Activated naive CD8-positive, alpha-beta T cell treated with anti-CD3 and anti-CD28 coated beads, Interleukin-2, amount 50 U/mL, for 24 hours (primary cell): ENCODE measurements at regions not wholly inside any gene's neighbourhood (a gene's known extent, or its start where the extent isn't known, plus 50 kb on each side); places are given as distances from the start of the nearest gene placed in this dataset.
"Not testable (repeated sequence)": the region's sequence is repeated elsewhere in the genome, so short reads cannot be mapped to it uniquely, and the experiment has no call there.

Experiments
- ATAC-seq: fragments of 150-1000 bp; cut with Tn5 transposase; one replicate; pipeline ENCODE4 v1.10.0; 2021
- DNase-seq: peaks from one replicate; pipeline ENCODE4 v3.0.0; 2021
- H3K27ac Mint-ChIP-seq: one replicate; pipeline ENCODE4 v1.8.0; 2021; ENCODE audit warnings: mild to moderate bottlenecking, mixed read lengths
- H3K27me3 Mint-ChIP-seq: one replicate; pipeline ENCODE4 v1.8.0; 2021; ENCODE audit warnings: mixed read lengths
- H3K36me3 Mint-ChIP-seq: one replicate; pipeline ENCODE4 v1.8.0; 2021; ENCODE audit warnings: low read depth, mixed read lengths
- H3K4me1 Mint-ChIP-seq: one replicate; pipeline ENCODE4 v1.8.0; 2021; ENCODE audit warnings: mixed read lengths
- H3K4me3 Mint-ChIP-seq: one replicate; pipeline ENCODE4 v1.8.0; 2021; ENCODE audit warnings: mild to moderate bottlenecking, moderate library complexity, mixed read lengths
- H3K9me3 Mint-ChIP-seq: one replicate; pipeline ENCODE4 v1.8.0; 2021; ENCODE audit warnings: mixed read lengths

GRCh38 chr14:58904776-58905175 lies 267.0 kb downstream of the DACT1 start:
- Mint-ChIP-seq H3K27ac (no peak overlapping the region), H3K9me3 (no peaks in the 10 kb centered on the region), H3K36me3 (no peaks in the 10 kb centered on the region), H3K27me3 (peaks cover 8% of the 10 kb centered on the region), H3K4me1 (no peaks in the 10 kb centered on the region), H3K4me3 (no peak overlapping the region)
- ATAC-seq (no peak), DNase-seq (no peak)

GRCh38 chr14:58907803-58908202 lies 270.0 kb downstream of the DACT1 start:
- no peak overlapping the region for H3K4me3 Mint-ChIP-seq
- no peaks in the 10 kb centered on the region for H3K4me1 Mint-ChIP-seq
- no peak overlapping the region for H3K27ac Mint-ChIP-seq
- H3K27me3 Mint-ChIP-seq: peaks cover 3% of the 10 kb centered on the region
- ATAC-seq (no peak), DNase-seq (no peak)
- H3K36me3 Mint-ChIP-seq: no peaks in the 10 kb centered on the region
- H3K9me3 Mint-ChIP-seq: no peaks in the 10 kb centered on the region

- no peak for DNase-seq
- H3K4me1 Mint-ChIP-seq: no peaks in the 10 kb centered on the region
- no peaks in the 10 kb centered on the region for H3K36me3 Mint-ChIP-seq
- no peak overlapping the region for H3K27ac Mint-ChIP-seq
- no peak for ATAC-seq
- H3K27me3 Mint-ChIP-seq: no peaks in the 10 kb centered on the region
- H3K9me3 Mint-ChIP-seq: no peaks in the 10 kb centered on the region
- H3K4me3 Mint-ChIP-seq: no peak overlapping the region
Measured at GRCh38 chr14:58912287-58912686, 274.5 kb downstream of the DACT1 start.

GRCh38 chr14:58912799-58913432 lies 275.2 kb downstream of the DACT1 start:
- Mint-ChIP-seq H3K36me3 (no peaks in the 10 kb centered on the region), H3K27me3 (no peaks in the 10 kb centered on the region), H3K9me3 (no peaks in the 10 kb centered on the region), H3K4me1 (no peaks in the 10 kb centered on the region), H3K4me3 (no peak overlapping the region), H3K27ac (no peak overlapping the region)
- ATAC-seq (no peak), DNase-seq (no peak)

- Mint-ChIP-seq H3K9me3 (no peaks in the 10 kb centered on the region), H3K36me3 (no peaks in the 10 kb centered on the region), H3K4me1 (no peaks in the 10 kb centered on the region), H3K27ac (no peak overlapping the region), H3K27me3 (no peaks in the 10 kb centered on the region), H3K4me3 (no peak overlapping the region)
- ATAC-seq (no peak), DNase-seq (no peak)
Measured at GRCh38 chr14:58914279-58914855, 274.1 kb upstream of the DAAM1 start.

GRCh38 chr14:58915646-58916045 lies 272.8 kb upstream of the DAAM1 start:
- DNase-seq (no peak), ATAC-seq (no peak)
- H3K4me1 Mint-ChIP-seq: no peaks in the 10 kb centered on the region
- H3K27me3 Mint-ChIP-seq: peaks cover 2% of the 10 kb centered on the region
- H3K9me3 Mint-ChIP-seq: no peaks in the 10 kb centered on the region
- no peak overlapping the region for H3K27ac Mint-ChIP-seq
- no peaks in the 10 kb centered on the region for H3K36me3 Mint-ChIP-seq
- H3K4me3 Mint-ChIP-seq: no peak overlapping the region

- H3K27ac Mint-ChIP-seq: no peak overlapping the region
- H3K9me3 Mint-ChIP-seq: no peaks in the 10 kb centered on the region
- H3K36me3 Mint-ChIP-seq: no peaks in the 10 kb centered on the region
- ATAC-seq (no peak), DNase-seq (no peak)
- peaks cover 2% of the 10 kb centered on the region for H3K27me3 Mint-ChIP-seq
- no peaks in the 10 kb centered on the region for H3K4me1 Mint-ChIP-seq
- no peak overlapping the region for H3K4me3 Mint-ChIP-seq
Measured at GRCh38 chr14:58918066-58918738, 270.3 kb upstream of the DAAM1 start.

GRCh38 chr14:58919217-58919616 lies 269.2 kb upstream of the DAAM1 start:
- ATAC-seq: no peak
- Mint-ChIP-seq H3K4me3 (no peak overlapping the region), H3K9me3 (no peaks in the 10 kb centered on the region), H3K4me1 (no peaks in the 10 kb centered on the region), H3K27ac (no peak overlapping the region), H3K27me3 (peaks cover 2% of the 10 kb centered on the region), H3K36me3 (no peaks in the 10 kb centered on the region)
- DNase-seq: no peak

- Mint-ChIP-seq H3K4me3 (no peak overlapping the region), H3K27me3 (peaks cover 2% of the 10 kb centered on the region), H3K27ac (no peak overlapping the region), H3K9me3 (no peaks in the 10 kb centered on the region), H3K4me1 (no peaks in the 10 kb centered on the region), H3K36me3 (no peaks in the 10 kb centered on the region)
- no peak for DNase-seq
- no peak for ATAC-seq
Measured at GRCh38 chr14:58920230-58920629, 268.2 kb upstream of the DAAM1 start.

- H3K4me3 Mint-ChIP-seq, H3K27me3 Mint-ChIP-seq, H3K36me3 Mint-ChIP-seq, H3K9me3 Mint-ChIP-seq, H3K4me1 Mint-ChIP-seq, ATAC-seq, H3K27ac Mint-ChIP-seq, DNase-seq: not testable (repeated sequence)
Measured at GRCh38 chr14:58922201-58922940, 266.1 kb upstream of the DAAM1 start.

- H3K9me3 Mint-ChIP-seq: no peaks in the 10 kb centered on the region
Measured at GRCh38 chr14:58923751-58924405, 264.6 kb upstream of the DAAM1 start.

GRCh38 chr14:58941629-58942028 lies 246.8 kb upstream of the DAAM1 start:
- peaks cover 10% of the 10 kb centered on the region for H3K9me3 Mint-ChIP-seq
- H3K36me3 Mint-ChIP-seq: no peaks in the 10 kb centered on the region
- no peak overlapping the region for H3K27ac Mint-ChIP-seq
- no peak for ATAC-seq
- no peak for DNase-seq
- H3K4me1 Mint-ChIP-seq: no peaks in the 10 kb centered on the region
- H3K27me3 Mint-ChIP-seq: no peaks in the 10 kb centered on the region
- no peak overlapping the region for H3K4me3 Mint-ChIP-seq

More at GRCh38 chr14:58923751-58924405, 264.6 kb upstream of the DAAM1 start:
- Mint-ChIP-seq H3K4me3 (no peak overlapping the region), H3K27me3 (peaks cover 2% of the 10 kb centered on the region), H3K4me1 (no peaks in the 10 kb centered on the region), H3K36me3 (no peaks in the 10 kb centered on the region), H3K27ac (no peak overlapping the region)
- no peak for ATAC-seq
- no peak for DNase-seq

GRCh38 chr14:58942516-58942915 lies 246.0 kb upstream of the DAAM1 start:
- H3K27ac Mint-ChIP-seq: no peak overlapping the region
- H3K9me3 Mint-ChIP-seq: peaks cover under 1% of the 10 kb centered on the region
- H3K27me3 Mint-ChIP-seq: no peaks in the 10 kb centered on the region

GRCh38 chr14:58944343-58944967 lies 244.0 kb upstream of the DAAM1 start:
- DNase-seq (no peak), ATAC-seq (no peak)
- H3K9me3 Mint-ChIP-seq: no peaks in the 10 kb centered on the region
- H3K4me3 Mint-ChIP-seq: no peak overlapping the region
- no peak overlapping the region for H3K27ac Mint-ChIP-seq
- no peaks in the 10 kb centered on the region for H3K4me1 Mint-ChIP-seq
- H3K36me3 Mint-ChIP-seq: no peaks in the 10 kb centered on the region
- H3K27me3 Mint-ChIP-seq: no peaks in the 10 kb centered on the region

More at GRCh38 chr14:58942516-58942915, 246.0 kb upstream of the DAAM1 start:
- no peaks in the 10 kb centered on the region for H3K36me3 Mint-ChIP-seq
- ATAC-seq: no peak
- DNase-seq: no peak
- H3K4me1 Mint-ChIP-seq: no peaks in the 10 kb centered on the region
- H3K4me3 Mint-ChIP-seq: no peak overlapping the region
